Small intestine (tissue), 7 donors: ENCODE measurements at regions not wholly inside any gene's neighbourhood (a gene's known extent, or its start where the extent isn't known, plus 50 kb on each side); places are given as distances from the start of the nearest gene placed in this dataset.

Source experiments
- DNase-seq, 2 donors: peaks; one replicate each; pipeline versions ENCODE4 v3.0.0 to v3.0.0-alpha.2; 2013
- FAIRE-seq: peaks from 2 replicates; lab custom pipeline; 2012; peaks lifted over from hg19 to GRCh38; lab: Jason Lieb, UNC
- H3K27ac ChIP-seq, 3 donors: one replicate each; pipeline ENCODE4 v1.5.1; 2013; ENCODE audit warnings: low read length in 2 of 3, mild to moderate bottlenecking in 2 of 3, control low read depth in 1 of 3, inconsistent platforms in 1 of 3, low read depth in 1 of 3, moderate library complexity in 1 of 3
- H3K27me3 ChIP-seq, 3 donors: one replicate each; pipeline ENCODE4 v1.6.1; 2013; ENCODE audit warnings: low read length in 3 of 3, inconsistent platforms in 1 of 3; ENCODE audit not compliant: control insufficient read depth in 3 of 3, insufficient read depth in 3 of 3
- H3K36me3 ChIP-seq, 3 donors: one replicate each; pipeline ENCODE4 v1.6.1; 2013; ENCODE audit warnings: low read length in 3 of 3, inconsistent platforms in 1 of 3, low read depth in 1 of 3, mild to moderate bottlenecking in 1 of 3, moderate library complexity in 1 of 3; ENCODE audit not compliant: control insufficient read depth in 3 of 3, insufficient read depth in 2 of 3
- H3K4me1 ChIP-seq, 3 donors: one replicate each; pipeline ENCODE4 v1.6.1; 2013; ENCODE audit warnings: low read length in 2 of 3, inconsistent platforms in 1 of 3, low read depth in 1 of 3, mild to moderate bottlenecking in 1 of 3, moderate library complexity in 1 of 3; ENCODE audit not compliant: control insufficient read depth in 3 of 3, insufficient read depth in 2 of 3
- H3K4me3 ChIP-seq, 3 donors: one replicate each; pipeline ENCODE4 v1.5.1; 2013; ENCODE audit warnings: low read length in 3 of 3, control low read depth in 1 of 3, inconsistent platforms in 1 of 3, low read depth in 1 of 3, mild to moderate bottlenecking in 1 of 3, moderate library complexity in 1 of 3
- H3K9me3 ChIP-seq, 2 donors: one replicate each; pipeline ENCODE4 v1.6.1; 2013; ENCODE audit warnings: low read depth in 1 of 2, low read length in 1 of 2; ENCODE audit not compliant: control insufficient read depth in 2 of 2, insufficient read depth in 1 of 2
- WGBS, 3 donors: extraction: QIAGEN DNeasy Blood & Tissue Kit; methylation state at CpG; one replicate each; pipeline ENCODE4 v1.1.7; 2013; 5-methylcytosine and 5-hydroxymethylcytosine counted together
- donor health status: healthy with polysubstance abuse.
- donor health status: control.
- donor health status: control.
- donor health status: Bipolar disorder and iron deficiency.
- donor health status: healthy.

DNA sequence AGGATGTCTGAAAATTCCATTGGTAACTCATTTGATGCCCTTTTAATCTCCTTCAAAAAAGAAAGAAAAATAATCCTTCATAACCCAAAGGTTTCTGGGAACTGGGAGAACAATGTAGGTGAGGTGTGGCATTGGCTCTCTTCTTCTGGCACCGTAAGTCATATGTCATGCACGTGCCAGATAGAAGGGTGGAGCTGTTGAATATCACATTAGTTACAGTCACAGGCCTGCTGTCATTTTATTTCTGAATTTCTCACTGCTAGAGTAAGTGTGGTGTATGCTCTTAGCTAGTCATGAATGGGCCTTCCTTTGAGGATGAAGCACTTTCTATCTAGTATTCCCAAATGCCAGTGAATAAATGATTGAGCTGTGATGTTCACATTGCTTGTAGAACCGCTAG, 201.8 kb upstream of the SGCD start:
- WGBS, 3 donors = 43 to 82% (median 55%) methylated on average over 3 of the region's 3 CpGs
- Histone ChIP-seq H3K27me3 (no peaks in the 10 kb centered on the region), H3K4me3 (no peak overlapping the region), H3K36me3 (no peaks in the 10 kb centered on the region), H3K9me3 (no peaks in the 10 kb centered on the region), H3K4me1 (no peaks in the 10 kb centered on the region), H3K27ac (no peak overlapping the region)
- no peak for FAIRE-seq
- no peak for DNase-seq

DNA sequence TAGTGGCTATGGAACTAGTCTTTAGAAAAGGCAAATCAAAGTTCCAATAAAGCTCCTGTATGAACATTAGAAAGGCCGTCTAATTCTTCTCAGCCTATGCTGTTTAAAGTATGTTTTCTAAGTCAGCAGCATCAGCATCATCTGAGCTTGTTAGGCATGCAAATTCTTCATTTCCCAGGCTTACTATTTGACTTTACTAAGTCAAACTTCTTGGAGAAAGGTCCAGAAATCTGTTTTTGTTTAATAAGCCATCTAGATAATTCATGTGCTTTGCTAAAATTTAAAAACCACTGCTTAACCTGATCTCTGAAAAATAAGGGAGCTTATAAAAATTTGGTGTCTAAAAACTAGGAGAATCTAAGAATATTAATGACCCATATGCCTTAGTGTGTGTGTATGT, 200.2 kb upstream of the SGCD start:
- 74 to 80% (median 78%) methylated on average over 1 of the region's 1 CpG for WGBS, 3 donors
- no peaks in the 10 kb centered on the region for H3K4me1 ChIP-seq
- no peak for DNase-seq
- no peaks in the 10 kb centered on the region for H3K27me3 ChIP-seq
- H3K27ac ChIP-seq = no peak overlapping the region
- no peak overlapping the region for H3K4me3 ChIP-seq
- H3K9me3 ChIP-seq = no peaks in the 10 kb centered on the region
- FAIRE-seq = no peak
- H3K36me3 ChIP-seq = no peaks in the 10 kb centered on the region

DNA sequence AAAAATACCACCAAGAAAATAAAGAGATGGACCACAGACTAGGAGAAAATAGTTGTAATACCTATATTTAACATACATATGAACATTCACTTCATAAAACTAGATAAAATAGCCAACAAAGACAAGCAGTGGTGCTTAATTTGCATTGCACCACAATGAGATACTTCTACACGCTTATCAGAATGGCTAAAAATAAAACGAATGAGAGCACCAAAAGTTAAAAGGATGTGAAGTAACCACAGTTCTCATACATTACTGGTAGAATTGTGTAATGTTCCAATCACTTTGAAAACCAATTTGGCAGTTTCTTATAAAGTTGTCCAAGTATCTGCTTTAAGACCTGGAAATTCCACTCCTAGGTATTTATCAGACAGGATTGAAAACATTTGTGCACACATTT, 198.9 kb upstream of the SGCD start:
- no peak overlapping the region for H3K27ac ChIP-seq
- 63 to 68% (median 68%) methylated on average over 2 of the region's 2 CpGs for WGBS, 3 donors

DNA sequence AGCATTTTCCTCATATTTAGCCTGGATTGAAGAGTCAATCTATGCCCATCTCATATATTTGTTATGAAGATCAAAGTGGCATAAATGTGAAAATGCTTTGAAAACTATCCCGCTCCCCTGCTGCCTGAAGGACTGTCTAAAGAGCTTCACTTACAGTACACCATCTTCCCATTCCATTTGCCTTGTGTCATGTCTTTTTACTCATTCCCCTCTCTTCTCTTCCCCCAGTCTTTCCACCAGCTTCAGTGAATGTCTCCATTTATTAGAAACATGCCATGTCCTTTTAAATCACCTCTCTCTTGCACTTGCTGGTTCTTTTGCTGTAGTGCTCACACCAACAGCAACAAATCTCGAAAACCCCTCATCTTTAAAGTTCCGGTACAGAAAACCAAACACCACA, 192.7 kb upstream of the SGCD start:
- FAIRE-seq = no peak
- 77 to 93% (median 92%) methylated on average over 3 of the region's 3 CpGs for WGBS, 3 donors

More for the DNA sequence above, 198.9 kb upstream of the SGCD start:
- DNase-seq (no peak), FAIRE-seq (no peak)
- Histone ChIP-seq H3K4me1 (no peaks in the 10 kb centered on the region), H3K4me3 (no peak overlapping the region), H3K27me3 (no peaks in the 10 kb centered on the region), H3K9me3 (no peaks in the 10 kb centered on the region), H3K36me3 (no peaks in the 10 kb centered on the region)

DNA sequence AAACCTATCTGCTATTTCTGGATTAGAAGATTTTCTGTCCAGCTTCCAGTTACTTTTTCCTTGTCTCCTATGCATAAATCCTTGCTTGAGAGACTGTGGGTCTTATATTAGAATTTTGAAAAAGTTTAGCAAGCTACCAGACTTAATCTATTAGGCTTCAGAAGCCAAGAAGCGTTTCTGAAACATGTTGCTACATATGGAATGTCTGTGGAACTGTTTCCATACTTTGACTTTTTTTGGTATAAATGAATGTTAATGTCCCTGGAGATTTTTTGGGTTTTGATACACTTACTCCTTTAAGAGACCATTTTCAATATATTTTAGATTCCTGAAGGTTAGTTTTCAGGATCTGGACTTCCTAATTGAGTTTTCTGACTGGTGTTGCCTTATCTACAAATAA, 191.4 kb upstream of the SGCD start:
- no peak overlapping the region for H3K27ac ChIP-seq
- H3K4me1 ChIP-seq = no peaks in the 10 kb centered on the region
- no peaks in the 10 kb centered on the region for H3K9me3 ChIP-seq
- FAIRE-seq (no peak), DNase-seq (no peak)
- H3K27me3 ChIP-seq = no peaks in the 10 kb centered on the region
- no peaks in the 10 kb centered on the region for H3K36me3 ChIP-seq
- WGBS, 3 donors = 41 to 56% (median 53%) methylated on average over 1 of the region's 1 CpG
- H3K4me3 ChIP-seq = no peak overlapping the region

More for the DNA sequence above, 192.7 kb upstream of the SGCD start:
- Histone ChIP-seq H3K4me3 (no peak overlapping the region), H3K27me3 (no peaks in the 10 kb centered on the region), H3K36me3 (no peaks in the 10 kb centered on the region), H3K27ac (no peak overlapping the region), H3K4me1 (no peaks in the 10 kb centered on the region), H3K9me3 (no peaks in the 10 kb centered on the region)
- DNase-seq = no peak

DNA sequence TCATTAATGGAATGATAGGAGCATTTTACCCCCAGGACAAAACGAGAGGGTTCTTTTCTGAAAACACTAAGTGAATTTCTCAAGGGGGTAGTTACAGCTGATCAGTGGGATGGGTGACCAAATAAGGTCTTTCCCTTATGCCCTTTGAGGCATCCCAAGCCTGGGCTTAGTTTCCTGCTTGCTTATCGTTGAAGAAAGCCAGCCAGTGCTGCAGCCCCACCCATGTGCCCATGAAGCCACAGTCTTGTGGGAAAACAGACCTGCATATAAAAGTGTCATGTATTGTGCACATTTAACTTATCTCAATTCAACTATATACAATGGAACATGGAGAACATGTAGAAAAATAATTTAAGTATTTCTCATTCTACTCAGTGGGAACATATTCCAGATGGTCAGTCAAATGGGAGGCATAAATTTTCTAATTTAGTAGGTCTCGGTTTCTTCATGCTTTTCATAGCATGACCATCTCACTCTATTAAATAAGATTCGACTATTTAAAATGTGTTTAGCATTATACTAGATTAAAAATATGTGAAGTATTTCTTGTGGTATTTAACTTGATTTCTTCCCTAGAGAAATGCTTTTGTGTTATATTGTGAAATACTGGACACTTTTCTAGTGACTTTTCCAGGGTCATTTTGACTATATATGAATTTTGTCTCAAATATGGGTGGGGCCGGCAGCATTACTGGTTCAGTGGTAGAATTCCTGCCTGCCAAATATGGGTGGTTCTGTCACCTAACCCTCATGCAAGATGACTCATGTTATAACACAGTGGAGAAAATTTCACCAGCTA, 189.7 kb upstream of the SGCD start:
- Histone ChIP-seq H3K27me3 (no peaks in the 10 kb centered on the region), H3K4me3 (no peak overlapping the region), H3K27ac (no peak overlapping the region), H3K4me1 (no peaks in the 10 kb centered on the region), H3K9me3 (no peaks in the 10 kb centered on the region), H3K36me3 (no peaks in the 10 kb centered on the region)
- 70 to 73% (median 71%) methylated on average over 5 of the region's 5 CpGs for WGBS, 3 donors
- FAIRE-seq (no peak), DNase-seq (no peak)

DNA sequence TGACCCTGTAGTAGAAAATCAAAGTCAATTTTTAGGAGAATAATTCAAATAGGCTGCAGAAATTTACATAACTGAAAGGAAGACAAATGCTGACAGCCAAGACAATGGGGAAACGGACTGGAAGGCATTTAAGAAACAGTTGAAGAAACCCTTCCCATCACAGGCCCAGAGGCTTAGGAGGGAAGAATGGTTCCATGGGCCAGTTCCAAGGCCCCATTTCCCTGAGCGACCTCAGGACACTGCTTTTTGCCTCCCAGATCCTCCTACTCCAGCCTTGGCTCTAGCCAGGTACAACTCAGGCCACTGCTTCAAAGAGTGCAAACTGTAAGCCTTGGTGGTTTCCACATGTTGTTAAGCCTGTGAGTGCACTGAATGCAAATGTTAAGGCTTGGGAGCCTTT, 184.1 kb upstream of the SGCD start:
- WGBS, 3 donors = 71 to 84% (median 74%) methylated on average over 2 of the region's 2 CpGs
- Histone ChIP-seq H3K4me1 (no peaks in the 10 kb centered on the region), H3K36me3 (no peaks in the 10 kb centered on the region), H3K9me3 (peaks cover 0 to 7% of the 10 kb centered on the region in 2 donors), H3K4me3 (no peak overlapping the region), H3K27me3 (no peaks in the 10 kb centered on the region), H3K27ac (no peak overlapping the region)
- FAIRE-seq = no peak
- no peak for DNase-seq

DNA sequence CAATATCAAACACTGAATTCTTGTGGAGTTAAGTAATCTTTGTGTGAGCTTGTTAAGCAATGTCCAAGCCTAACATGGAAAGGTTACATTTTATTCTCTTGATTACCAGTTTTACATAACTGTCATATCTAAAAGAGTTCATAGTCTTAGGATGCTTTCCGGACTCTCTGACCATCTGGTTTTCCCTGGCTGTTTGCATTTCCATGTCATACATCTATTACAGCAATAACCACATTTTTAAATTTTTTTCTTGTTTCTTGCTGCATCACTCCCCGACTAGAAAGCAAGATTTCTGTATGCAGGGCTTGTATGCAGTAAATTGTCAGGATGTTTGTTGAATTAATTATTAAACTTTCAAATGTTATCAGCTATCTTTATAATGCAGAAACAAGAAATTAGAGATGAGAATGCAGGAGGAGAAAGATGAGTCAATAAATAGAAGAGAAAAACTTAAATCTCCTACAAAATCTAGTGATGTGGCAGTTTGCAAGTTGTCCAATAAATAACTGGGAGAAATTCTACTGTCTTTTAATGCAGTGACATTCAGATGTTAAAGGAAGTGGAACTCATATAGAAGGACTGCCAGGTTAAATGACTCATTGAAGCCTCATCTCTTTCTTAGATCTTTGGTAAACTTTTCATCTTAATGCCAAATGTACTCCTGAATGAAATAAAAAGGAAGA, 179.6 kb upstream of the SGCD start:
- FAIRE-seq (no peak), DNase-seq (no peak)
- peaks cover 0 to 7% of the 10 kb centered on the region in 2 donors for H3K9me3 ChIP-seq
- H3K4me3 ChIP-seq = no peak overlapping the region
- WGBS, 3 donors = 22 to 53% (median 28%) methylated on average over 2 of the region's 2 CpGs
- H3K27ac ChIP-seq = no peak overlapping the region
- no peaks in the 10 kb centered on the region for H3K27me3 ChIP-seq
- no peaks in the 10 kb centered on the region for H3K4me1 ChIP-seq
- no peaks in the 10 kb centered on the region for H3K36me3 ChIP-seq
